Sigmoid colon (tissue), 6 donors: ENCODE measurements at regions not wholly inside any gene's neighbourhood (a gene's known extent, or its start where the extent isn't known, plus 50 kb on each side); places are given as distances from the start of the nearest gene placed in this dataset.

Source experiments
- DNase-seq: peaks from one replicate; pipeline ENCODE4 v3.0.0-alpha.2; 2019
- H3K27ac ChIP-seq, 4 donors: fragments of 200-600 bp; sonication (generic); one replicate each; pipeline ENCODE4 v1.5.1; 2016 to 2019; ENCODE audit warnings: mild to moderate bottlenecking in 1 of 4
- H3K27me3 ChIP-seq, 3 donors: fragments of 200-600 bp; sonication (generic); one replicate each; pipeline ENCODE4 v1.5.1; 2019; ENCODE audit warnings: mild to moderate bottlenecking in 1 of 3
- H3K36me3 ChIP-seq, 4 donors: fragments of 200-600 bp; sonication (generic); one replicate each; pipeline ENCODE4 v1.5.1; 2016 to 2019
- H3K4me1 ChIP-seq, 4 donors: fragments of 200-600 bp; sonication (generic); one replicate each; pipeline ENCODE4 v1.5.1; 2017 to 2019
- H3K4me3 ChIP-seq, 4 donors: fragments of 200-600 bp; sonication (generic); one replicate each; pipeline ENCODE4 v1.5.1; 2017 to 2019; ENCODE audit warnings: mild to moderate bottlenecking in 2 of 4, moderate library complexity in 1 of 4
- H3K9me3 ChIP-seq, 4 donors: fragments of 200-600 bp in 3 of 4; sonication (generic) in 3 of 4; one replicate each; pipeline versions ENCODE4 v1.5.1 to v1.6.1; 2013 to 2019
- CTCF ChIP-seq, 4 experiments: fragments of 450-650 bp in 3 of 4; fragments of 200-600 bp in 1 of 4; IDR thresholded peaks; one replicate each; pipeline ENCODE4 v1.5.1; 2016 to 2019; ENCODE audit warnings: antibody characterized with exemption in 4 of 4, mild to moderate bottlenecking in 3 of 4, moderate library complexity in 2 of 4
- EP300 ChIP-seq, 4 donors: sonication (generic); formaldehyde crosslinking; IDR thresholded peaks; one replicate each; pipeline ENCODE4 v1.6.1; 2017; ENCODE audit warnings: antibody characterized with exemption in 4 of 4
- POLR2A ChIP-seq, 2 donors: fragments of 450-650 bp; IDR thresholded peaks; one replicate each; pipeline ENCODE4 v1.6.1; 2016; ENCODE audit warnings: antibody characterized with exemption in 2 of 2, mild to moderate bottlenecking in 2 of 2, moderate library complexity in 2 of 2
- POLR2AphosphoS5 ChIP-seq, 4 donors: sonication (generic); formaldehyde crosslinking; IDR thresholded peaks; one replicate each; pipeline ENCODE4 v1.6.1; 2017; ENCODE audit warnings: antibody characterized with exemption in 4 of 4
- WGBS, 2 donors: extraction: QIAGEN DNeasy Blood & Tissue Kit; methylation state at CpG; one replicate each; pipeline ENCODE4 v1.1.7; 2013; 5-methylcytosine and 5-hydroxymethylcytosine counted together
- intact Hi-C: fragments of 100-400 bp; cut with DNase I; formaldehyde crosslinking; loops from one replicate; pipeline ENCODE4 v1.15.1; 2023
- donor health status: healthy with polysubstance abuse.
- donor health status: healthy.

- Histone ChIP-seq H3K4me3 (no peak overlapping the region), H3K4me1 (no peaks in the 10 kb centered on the region), H3K27me3 (no peaks in the 10 kb centered on the region), H3K9me3 (no peaks in the 10 kb centered on the region), H3K36me3 (no peaks in the 10 kb centered on the region), H3K27ac (no peak overlapping the region)
- no peak for DNase-seq
- intact Hi-C loops = no loop called here
- TF ChIP-seq POLR2AphosphoS5 (IDR thresholded peaks at IDR 0.05) (no peak), POLR2A (IDR thresholded peaks at IDR 0.05) (no peak), EP300 (IDR thresholded peaks at IDR 0.05) (no peak), CTCF (IDR thresholded peaks at IDR 0.05) (no peak)
These were observed 252.9 kb upstream of the SMIM31 start for GRCh38 chr4:164501074-164501473.

- no peak for DNase-seq
- Histone ChIP-seq H3K27me3 (no peaks in the 10 kb centered on the region), H3K36me3 (no peaks in the 10 kb centered on the region), H3K9me3 (no peaks in the 10 kb centered on the region), H3K27ac (no peak overlapping the region), H3K4me3 (no peak overlapping the region), H3K4me1 (no peaks in the 10 kb centered on the region)
- no peak for TF ChIP-seq EP300 (IDR thresholded peaks at IDR 0.05)
- no peak for TF ChIP-seq CTCF (IDR thresholded peaks at IDR 0.05)
- WGBS, 2 donors = 75 to 85% methylated on average over 3 of the region's 3 CpGs
- intact Hi-C loops = no loop called here
These were observed 250.1 kb upstream of the SMIM31 start for GRCh38 chr4:164503874-164504273.

GRCh38 chr4:164508097-164508496 is 245.8 kb upstream of the SMIM31 start:
- no peak overlapping the region for H3K4me3 ChIP-seq
- H3K9me3 ChIP-seq = peaks cover 0 to 2% (median 0%) of the 10 kb centered on the region in 4 donors
- H3K36me3 ChIP-seq = no peaks in the 10 kb centered on the region
- DNase-seq = no peak
- no peaks in the 10 kb centered on the region for H3K27me3 ChIP-seq
- H3K4me1 ChIP-seq = no peaks in the 10 kb centered on the region
- WGBS, 2 donors = 45 to 58% methylated on average over 3 of the region's 3 CpGs
- no peak for TF ChIP-seq POLR2AphosphoS5 (IDR thresholded peaks at IDR 0.05)
- TF ChIP-seq POLR2A (IDR thresholded peaks at IDR 0.05) = no peak
- no peak for TF ChIP-seq EP300 (IDR thresholded peaks at IDR 0.05)
- TF ChIP-seq CTCF (IDR thresholded peaks at IDR 0.05) = no peak
- H3K27ac ChIP-seq = no peak overlapping the region
- intact Hi-C loops = no loop called here

- Histone ChIP-seq H3K4me3 (no peak overlapping the region), H3K27me3 (no peaks in the 10 kb centered on the region), H3K36me3 (no peaks in the 10 kb centered on the region), H3K4me1 (no peaks in the 10 kb centered on the region), H3K27ac (no peak overlapping the region), H3K9me3 (peaks cover 0 to 3% (median 0%) of the 10 kb centered on the region in 4 donors)
- intact Hi-C loops = no loop called here
- WGBS, 2 donors = 60 to 61% methylated on average over 1 of the region's 1 CpG
- no peak for DNase-seq
- TF ChIP-seq POLR2A (IDR thresholded peaks at IDR 0.05) (no peak), POLR2AphosphoS5 (IDR thresholded peaks at IDR 0.05) (no peak), CTCF (IDR thresholded peaks at IDR 0.05) (no peak), EP300 (IDR thresholded peaks at IDR 0.05) (no peak)
These were observed 245.2 kb upstream of the SMIM31 start for GRCh38 chr4:164508771-164509170.

GRCh38 chr4:164509951-164510350 is 244.0 kb upstream of the SMIM31 start:
- TF ChIP-seq POLR2AphosphoS5 (IDR thresholded peaks at IDR 0.05) (no peak), CTCF (IDR thresholded peaks at IDR 0.05) (no peak), EP300 (IDR thresholded peaks at IDR 0.05) (no peak), POLR2A (IDR thresholded peaks at IDR 0.05) (no peak)
- WGBS, 2 donors = 29 to 42% methylated on average over 3 of the region's 3 CpGs
- intact Hi-C loops = no loop called here

More at GRCh38 chr4:164509951-164510350, 244.0 kb upstream of the SMIM31 start:
- no peak for DNase-seq
- no peaks in the 10 kb centered on the region for H3K36me3 ChIP-seq
- H3K9me3 ChIP-seq = peaks cover 0 to 3% (median 0%) of the 10 kb centered on the region in 4 donors
- H3K4me3 ChIP-seq = no peak overlapping the region
- H3K4me1 ChIP-seq = no peaks in the 10 kb centered on the region
- no peak overlapping the region for H3K27ac ChIP-seq
- no peaks in the 10 kb centered on the region for H3K27me3 ChIP-seq
